MCF 10A (cell line): ENCODE measurements at regions not wholly inside any gene's neighbourhood (a gene's known extent, or its start where the extent isn't known, plus 50 kb on each side); places are given as distances from the start of the nearest gene placed in this dataset. TPM values are rescaled to one million over a fixed set of nuclear protein-coding genes. Genes with fewer than 3 reads are reported as not detected.

ENCODE experiments used
- microRNA-seq: library from miRNA; unstranded; fragments of <30 nt; microRNA quantifications from one replicate; pipeline ENCODE4 v1.2.0, GENCODE V29; 2022

Small RNAs in the stretch of these regions (microRNA-seq; reads per million reads assigned to microRNA genes)
- gene MIR4433A (not detected), gene MIR4433B (not detected)
